ENCODE measurements at regions not wholly inside any gene's neighbourhood (a gene's known extent, or its start where the extent isn't known, plus 50 kb on each side); places are given as distances from the start of the nearest gene placed in this dataset.

DNA sequence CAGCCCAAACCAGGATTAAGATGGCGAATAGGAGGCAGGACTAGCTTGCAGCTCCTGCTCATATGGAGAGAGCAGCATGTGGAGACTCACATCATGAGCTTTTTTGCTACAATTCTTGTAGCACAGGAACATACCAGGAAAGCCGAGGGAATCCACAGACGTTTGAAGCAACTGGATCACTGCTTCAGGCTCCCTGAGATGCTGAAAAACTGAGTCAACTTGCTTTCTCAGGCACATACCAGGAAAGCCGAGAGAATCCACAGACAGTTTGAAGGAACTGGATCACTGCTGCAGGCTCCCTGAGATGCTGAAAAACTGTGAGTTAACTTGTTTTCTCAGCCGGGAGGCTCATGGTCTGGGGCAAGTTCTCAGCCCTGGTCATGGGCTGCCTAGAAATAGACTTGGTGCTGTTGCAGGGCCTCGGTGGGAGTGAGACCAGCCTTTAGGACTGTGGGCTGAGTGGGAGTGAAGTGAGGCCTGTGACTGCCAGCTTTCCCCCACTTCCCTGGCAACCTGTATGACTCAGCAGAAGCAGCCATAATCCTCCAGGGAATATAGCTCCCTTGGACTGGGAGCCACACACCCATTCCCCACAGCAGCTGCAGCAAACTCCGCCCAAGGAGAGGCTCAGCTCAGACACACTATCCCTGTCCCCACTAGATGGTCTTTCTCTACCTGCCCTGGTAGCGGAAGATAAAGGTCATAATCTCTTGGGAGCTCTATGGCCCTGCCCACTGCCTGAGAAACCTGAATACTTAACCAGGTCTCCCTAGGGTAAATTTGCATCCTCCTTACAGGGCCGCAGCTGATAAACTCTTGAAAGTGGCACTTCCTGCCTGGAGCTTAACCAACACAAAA, 51.9 kb upstream of the PFN2 start:
- no peak for DNase-seq (ENCODE audit: low read depth)

DNA sequence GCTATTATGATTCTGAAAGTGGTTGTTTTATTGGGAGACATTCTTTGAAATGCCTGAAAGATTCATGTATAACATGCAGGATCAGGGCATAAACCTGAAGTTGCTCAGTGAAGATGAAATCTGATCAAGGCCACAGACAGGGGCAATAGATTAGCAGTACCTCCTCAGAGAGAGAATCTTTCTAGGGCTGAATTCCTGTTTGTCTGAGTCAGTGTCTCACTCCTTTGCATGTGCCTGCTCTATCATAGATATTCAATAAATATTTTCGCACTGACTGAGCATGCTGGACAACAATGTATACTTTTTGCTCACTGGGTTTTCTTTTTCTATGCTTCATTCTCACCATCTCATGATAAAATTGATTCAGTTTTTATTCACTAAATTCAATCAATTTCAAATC, 49.8 kb upstream of the PFN2 start:
- DNase-seq (ENCODE audit: low read depth) = no peak
